WERI-Rb-1 (cell line): ENCODE measurements at regions not wholly inside any gene's neighbourhood (a gene's known extent, or its start where the extent isn't known, plus 50 kb on each side); places are given as distances from the start of the nearest gene placed in this dataset.
A peak's percentile ranks its signal among the peaks of the same experiment; 100 is the strongest.

ENCODE experiments used
- DNase-seq: peaks from one replicate; pipeline ENCODE4 v3.0.0-alpha.2; 2020
- H3K27ac ChIP-seq: fragments of 250-450 bp; sonication (Bioruptor Pico); 2 replicates; pipeline ENCODE4 v1.5.1; 2020; ENCODE audit warnings: mild to moderate bottlenecking, moderate library complexity
- H3K27me3 ChIP-seq: fragments of 250-450 bp; sonication (Bioruptor Pico); 2 replicates; pipeline ENCODE4 v1.5.1; 2021; ENCODE audit warnings: mild to moderate bottlenecking, low read depth, moderate library complexity; ENCODE audit not compliant: insufficient read depth, severe bottlenecking
- H3K36me3 ChIP-seq: fragments of 250-450 bp; sonication (Bioruptor Pico); 2 replicates; pipeline ENCODE4 v1.5.1; 2020; ENCODE audit warnings: mild to moderate bottlenecking, moderate library complexity
- H3K4me3 ChIP-seq: 2 replicates; pipeline ENCODE4 v1.5.1; 2011; ENCODE audit warnings: low read depth, mild to moderate bottlenecking, control low read depth, low read length
- H3K9me3 ChIP-seq: fragments of 250-450 bp; sonication (Bioruptor Pico); 2 replicates; pipeline ENCODE4 v1.5.1; 2021; ENCODE audit warnings: mild to moderate bottlenecking, moderate library complexity; ENCODE audit not compliant: severe bottlenecking
- TF ChIP-seq, protein P1 (sequence below): IDR thresholded peaks from 2 replicates; pipeline ENCODE4 v1.5.1; 2011; ENCODE audit warnings: low read depth, mild to moderate bottlenecking, control low read depth, inconsistent platforms, low read length

DNA sequence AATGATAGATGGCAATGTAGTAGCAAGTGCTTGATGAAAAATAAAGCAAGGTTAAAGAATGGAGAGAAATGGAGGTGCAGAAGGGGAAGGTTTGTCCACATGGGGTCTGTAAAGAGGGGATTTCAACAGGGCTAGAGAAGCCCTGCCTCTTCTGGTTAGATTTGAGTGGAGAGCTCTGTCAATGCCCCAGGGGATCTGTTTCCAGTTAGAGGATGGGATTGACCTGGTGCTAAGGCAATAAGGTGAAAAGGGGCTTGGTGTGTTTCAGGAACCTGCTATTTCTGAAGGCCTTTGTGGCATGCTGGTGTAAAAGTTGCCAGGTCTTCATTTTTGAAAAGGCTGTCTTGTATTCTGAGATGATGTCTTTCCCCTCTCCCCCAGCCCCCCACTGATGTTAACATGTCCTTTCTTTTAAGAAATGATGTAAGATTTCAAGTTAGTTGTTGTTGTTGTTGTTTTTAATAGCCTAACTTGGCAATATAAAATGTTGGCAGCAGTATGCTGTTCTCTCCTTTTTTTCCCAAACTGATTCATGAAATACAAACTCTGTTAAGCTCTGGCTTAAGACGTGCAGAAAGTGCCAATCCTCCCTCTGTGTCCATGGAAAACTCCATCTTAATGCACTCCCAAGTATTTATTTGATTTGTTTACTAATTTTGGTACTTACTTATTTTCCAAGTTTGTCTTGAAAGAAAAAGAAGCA lies 370.3 kb upstream of the ADGRL2 start:
- Histone ChIP-seq H3K4me3 (no peak overlapping the region), H3K27me3 (no peaks in the 10 kb centered on the region), H3K9me3 (no peaks in the 10 kb centered on the region), H3K36me3 (no peaks in the 10 kb centered on the region), H3K27ac (no peak overlapping the region)
- TF ChIP-seq, protein P1, sequence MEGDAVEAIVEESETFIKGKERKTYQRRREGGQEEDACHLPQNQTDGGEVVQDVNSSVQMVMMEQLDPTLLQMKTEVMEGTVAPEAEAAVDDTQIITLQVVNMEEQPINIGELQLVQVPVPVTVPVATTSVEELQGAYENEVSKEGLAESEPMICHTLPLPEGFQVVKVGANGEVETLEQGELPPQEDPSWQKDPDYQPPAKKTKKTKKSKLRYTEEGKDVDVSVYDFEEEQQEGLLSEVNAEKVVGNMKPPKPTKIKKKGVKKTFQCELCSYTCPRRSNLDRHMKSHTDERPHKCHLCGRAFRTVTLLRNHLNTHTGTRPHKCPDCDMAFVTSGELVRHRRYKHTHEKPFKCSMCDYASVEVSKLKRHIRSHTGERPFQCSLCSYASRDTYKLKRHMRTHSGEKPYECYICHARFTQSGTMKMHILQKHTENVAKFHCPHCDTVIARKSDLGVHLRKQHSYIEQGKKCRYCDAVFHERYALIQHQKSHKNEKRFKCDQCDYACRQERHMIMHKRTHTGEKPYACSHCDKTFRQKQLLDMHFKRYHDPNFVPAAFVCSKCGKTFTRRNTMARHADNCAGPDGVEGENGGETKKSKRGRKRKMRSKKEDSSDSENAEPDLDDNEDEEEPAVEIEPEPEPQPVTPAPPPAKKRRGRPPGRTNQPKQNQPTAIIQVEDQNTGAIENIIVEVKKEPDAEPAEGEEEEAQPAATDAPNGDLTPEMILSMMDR: no peak
- DNase-seq: no peak

DNA sequence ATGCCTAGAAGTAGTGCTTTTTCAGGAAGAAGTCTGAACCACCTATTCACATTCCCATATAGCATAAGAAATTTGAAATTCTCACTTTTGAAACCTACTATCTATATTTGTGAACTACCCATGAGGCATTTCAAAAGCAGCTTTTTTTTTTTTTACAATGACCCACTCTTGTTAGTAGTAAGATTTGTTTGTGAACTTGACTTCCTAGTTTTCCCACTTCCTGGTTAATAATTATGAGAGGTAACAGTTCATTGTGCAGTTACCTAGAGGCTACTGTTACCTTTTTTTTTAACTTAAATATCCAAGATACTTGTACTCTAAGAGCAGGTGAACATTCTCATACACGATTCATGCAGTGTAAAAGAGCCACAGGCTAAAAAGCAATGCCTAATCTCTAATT lies 371.7 kb upstream of the ADGRL2 start:
- Histone ChIP-seq H3K36me3 (no peaks in the 10 kb centered on the region), H3K9me3 (no peaks in the 10 kb centered on the region), H3K27ac (no peak overlapping the region), H3K4me3 (no peak overlapping the region), H3K27me3 (no peaks in the 10 kb centered on the region)
- TF ChIP-seq, protein P1: no peak
- no peak for DNase-seq

DNA sequence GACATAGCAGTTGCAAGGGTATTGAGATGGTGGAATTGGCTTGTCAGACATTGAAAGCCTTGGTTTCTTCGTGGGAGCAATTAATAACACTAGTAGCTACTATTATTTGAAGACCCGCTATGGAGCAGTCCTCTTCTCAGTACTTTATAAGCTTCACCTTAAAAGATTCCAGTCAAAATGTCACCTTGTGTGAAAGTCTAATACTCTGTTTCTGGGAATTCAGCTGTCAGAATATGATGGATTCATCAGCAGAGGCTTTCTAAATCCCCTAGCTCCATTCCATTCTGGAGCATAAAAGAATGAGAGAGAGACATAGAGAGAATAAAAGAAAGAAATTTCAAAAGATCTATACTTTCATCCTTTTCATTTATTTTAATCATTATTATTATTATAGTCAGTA lies 375.9 kb upstream of the ADGRL2 start:
- TF ChIP-seq, protein P1: no peak
- DNase-seq: no peak
- no peaks in the 10 kb centered on the region for H3K27me3 ChIP-seq
- H3K36me3 ChIP-seq: no peaks in the 10 kb centered on the region
- H3K27ac ChIP-seq: no peak overlapping the region
- H3K9me3 ChIP-seq: no peaks in the 10 kb centered on the region
- H3K4me3 ChIP-seq: no peak overlapping the region

DNA sequence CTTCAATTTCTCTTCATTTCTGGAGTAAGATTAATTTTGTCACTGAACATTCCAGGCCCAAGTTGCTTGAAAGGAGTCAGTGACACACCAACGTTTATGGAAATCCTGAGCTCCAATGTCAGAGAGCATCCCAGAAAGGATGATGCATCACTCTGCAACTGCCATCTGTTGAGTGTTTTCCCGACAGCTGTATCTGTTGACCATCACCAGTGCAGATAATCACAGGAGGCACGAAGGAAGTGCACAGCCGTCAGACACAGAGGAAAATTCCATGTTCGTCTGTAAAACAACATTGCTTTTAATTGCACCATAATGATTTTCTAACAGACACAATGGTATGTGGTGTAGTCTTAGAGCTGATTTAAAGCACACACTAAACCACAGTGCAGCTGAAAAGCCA lies 376.7 kb upstream of the ADGRL2 start:
- Histone ChIP-seq H3K27me3 (no peaks in the 10 kb centered on the region), H3K36me3 (no peaks in the 10 kb centered on the region), H3K9me3 (no peaks in the 10 kb centered on the region), H3K4me3 (no peak overlapping the region), H3K27ac (no peak overlapping the region)
- TF ChIP-seq, protein P1: no peak
- peak; percentile 19 for DNase-seq

DNA sequence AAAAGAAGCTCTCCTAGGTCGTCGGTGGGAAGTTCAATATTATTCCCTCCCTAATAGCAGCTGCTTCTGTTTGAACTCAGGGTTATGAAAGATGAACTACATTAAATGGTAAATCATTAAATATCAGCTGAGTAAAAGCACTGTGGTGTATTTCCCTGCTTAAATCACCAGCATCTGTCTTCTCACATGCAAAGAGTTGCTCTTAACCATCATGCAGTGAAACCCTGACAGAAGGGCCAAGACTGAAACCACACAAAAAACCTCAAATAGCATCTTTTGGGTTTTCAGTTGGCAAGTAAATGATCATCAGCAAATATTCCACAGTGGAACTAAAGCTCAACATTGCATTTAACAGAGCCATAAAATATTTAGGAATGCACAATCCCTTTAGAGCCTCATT lies 380.0 kb upstream of the ADGRL2 start:
- Histone ChIP-seq H3K36me3 (no peaks in the 10 kb centered on the region), H3K27ac (no peak overlapping the region), H3K9me3 (no peaks in the 10 kb centered on the region), H3K27me3 (no peaks in the 10 kb centered on the region), H3K4me3 (no peak overlapping the region)
- DNase-seq: no peak
- TF ChIP-seq, protein P1: no peak

DNA sequence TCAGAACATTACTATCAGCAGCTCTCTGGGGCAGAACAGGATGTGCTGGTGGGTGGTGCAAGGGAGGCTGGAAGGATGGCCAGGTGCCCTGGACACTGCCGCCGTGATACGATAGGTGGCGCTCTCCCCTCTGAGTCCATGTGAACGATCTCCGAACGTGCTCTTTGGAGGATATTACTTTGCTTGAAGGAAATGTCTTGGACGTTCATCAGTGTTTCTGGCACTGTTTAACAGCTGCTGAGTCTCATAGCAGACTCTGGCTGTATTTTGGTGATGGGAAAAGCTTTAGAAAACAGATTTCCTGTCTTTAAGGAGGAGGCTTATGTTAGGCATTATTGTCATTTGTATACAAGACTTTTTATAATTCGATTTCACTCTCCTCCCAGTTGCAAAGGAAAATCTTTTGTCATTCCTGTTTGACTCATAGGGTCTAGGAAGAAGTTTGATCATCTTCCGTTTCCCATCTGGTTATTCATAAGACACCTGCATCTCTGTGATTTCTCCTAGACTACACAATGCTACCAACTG lies 386.2 kb upstream of the ADGRL2 start:
- TF ChIP-seq, protein P1: peak; percentile 92
- H3K4me3 ChIP-seq: no peak overlapping the region
- H3K36me3 ChIP-seq: no peaks in the 10 kb centered on the region
- no peaks in the 10 kb centered on the region for H3K9me3 ChIP-seq
- no peak overlapping the region for H3K27ac ChIP-seq
- no peaks in the 10 kb centered on the region for H3K27me3 ChIP-seq
- peak; percentile 59 for DNase-seq
